ENCODE measurements at regions not wholly inside any gene's neighbourhood (a gene's known extent, or its start where the extent isn't known, plus 50 kb on each side); places are given as distances from the start of the nearest gene placed in this dataset.

GRCh38 chr22:34696557-34696956 lies 369.4 kb upstream of the ISX start:
- no peak overlapping the region for H3K4me3 ChIP-seq
- H3K27ac ChIP-seq, result no peak overlapping the region
- in situ Hi-C loops (cut with MboI; ENCODE audit: low pct_unique_long_range_greater_than_20kb in 2 of 9, low sequenced_read_pairs in 9 of 9, unreplicated experiment in 9 of 9), result no loop called here
- 0 to 63% (median 20%) methylated on average over 1 to 2 of the region's 2 CpGs; no CpG with 5 or more reads in 3 of the 10 experiments for WGBS, 10 experiments
- peaks cover 0 to 12% of the 10 kb centered on the region in 2 donors for H3K4me1 ChIP-seq (replicated peaks in 1 of 2)
- ATAC-seq (replicated peaks in 6 of 8), result no peak

GRCh38 chr22:34702279-34702678 lies 363.7 kb upstream of the ISX start:
- no peak for ATAC-seq (replicated peaks in 6 of 8)

GRCh38 chr22:34709641-34710040 lies 356.3 kb upstream of the ISX start:
- in situ Hi-C loops (cut with MboI; ENCODE audit: low pct_unique_long_range_greater_than_20kb in 2 of 9, low sequenced_read_pairs in 9 of 9, unreplicated experiment in 9 of 9), result loop anchor here in 1 of 9 experiments (25.0 kb wide), 1 partner anchor 97 kb away; no protein-coding TSS in a partner anchor
- ATAC-seq (replicated peaks in 6 of 8), result no peak
- no peaks in the 10 kb centered on the region for H3K4me1 ChIP-seq (replicated peaks in 1 of 2)
- no peak overlapping the region for H3K27ac ChIP-seq
- no peak overlapping the region for H3K4me3 ChIP-seq
- 20 to 94% (median 80%) methylated on average over 1 to 2 of the region's 2 CpGs; no CpG with 5 or more reads in 5 of the 10 experiments for WGBS, 10 experiments

More at GRCh38 chr22:34702279-34702678, 363.7 kb upstream of the ISX start:
- H3K4me3 ChIP-seq, result no peak overlapping the region
- no peak overlapping the region for H3K27ac ChIP-seq
- in situ Hi-C loops (cut with MboI; ENCODE audit: low pct_unique_long_range_greater_than_20kb in 2 of 9, low sequenced_read_pairs in 9 of 9, unreplicated experiment in 9 of 9), result loop anchor here in 1 of 9 experiments (25.0 kb wide), 1 partner anchor 90 kb away; no protein-coding TSS in a partner anchor
- WGBS, 10 experiments, result 0 to 100% (median 87%) methylated on average over 1 to 2 of the region's 2 CpGs; no CpG with 5 or more reads in 3 of the 10 experiments
- H3K4me1 ChIP-seq (replicated peaks in 1 of 2), result peaks cover 0 to 12% of the 10 kb centered on the region in 2 donors

- WGBS, 10 experiments, result 0 to 80% (median 60%) methylated on average over 1 to 2 of the region's 2 CpGs; no CpG with 5 or more reads in 5 of the 10 experiments
- Histone ChIP-seq H3K27ac (no peak overlapping the region), H3K4me3 (no peak overlapping the region), H3K4me1 (replicated peaks in 1 of 2) (no peaks in the 10 kb centered on the region)
- no peak for ATAC-seq (replicated peaks in 6 of 8)
- in situ Hi-C loops (cut with MboI; ENCODE audit: low pct_unique_long_range_greater_than_20kb in 2 of 9, low sequenced_read_pairs in 9 of 9, unreplicated experiment in 9 of 9), result loop anchor here in 1 of 9 experiments (25.0 kb wide), 1 partner anchor 111 kb away; no protein-coding TSS in a partner anchor
Observed at GRCh38 chr22:34722901-34723300, 343.1 kb upstream of the ISX start.

- in situ Hi-C loops (cut with MboI; ENCODE audit: low pct_unique_long_range_greater_than_20kb in 2 of 9, low sequenced_read_pairs in 9 of 9, unreplicated experiment in 9 of 9), result no loop called here
Observed at GRCh38 chr22:34736081-34736480, 329.9 kb upstream of the ISX start.

GRCh38 chr22:34738661-34739400 lies 327.1 kb upstream of the ISX start:
- no peak for ATAC-seq (replicated peaks in 6 of 8)
- no peak overlapping the region for H3K4me3 ChIP-seq
- WGBS, 10 experiments, result 0 to 100% (median 70%) methylated on average over 1 to 2 of the region's 3 CpGs; no CpG with 5 or more reads in 3 of the 10 experiments
- H3K27ac ChIP-seq, result no peak overlapping the region
- H3K4me1 ChIP-seq (replicated peaks in 1 of 2), result peaks cover 0 to 6% of the 10 kb centered on the region in 2 donors
- in situ Hi-C loops (cut with MboI; ENCODE audit: low pct_unique_long_range_greater_than_20kb in 2 of 9, low sequenced_read_pairs in 9 of 9, unreplicated experiment in 9 of 9), result no loop called here

More at GRCh38 chr22:34736081-34736480, 329.9 kb upstream of the ISX start:
- no peak overlapping the region for H3K4me3 ChIP-seq
- no peak for ATAC-seq (replicated peaks in 6 of 8)
- 17 to 75% methylated on average over 1 of the region's 1 CpG; no CpG with 5 or more reads in 8 of the 10 experiments for whole genome bisulfite sequencing, 10 experiments
- H3K27ac ChIP-seq, result no peak overlapping the region
- no peaks in the 10 kb centered on the region for H3K4me1 ChIP-seq (replicated peaks in 1 of 2)

GRCh38 chr22:34743110-34743751 lies 322.7 kb upstream of the ISX start:
- Histone ChIP-seq H3K4me1 (replicated peaks in 1 of 2) (peaks cover 0 to 6% of the 10 kb centered on the region in 2 donors), H3K27ac (no peak overlapping the region), H3K4me3 (no peak overlapping the region)
- 20 to 70% (median 41%) methylated on average over 1 to 6 of the region's 6 CpGs for WGBS, 10 experiments
- peak in 6 of 8 experiments; percentile 41 to 91 (median 62) for ATAC-seq (replicated peaks in 6 of 8)
- in situ Hi-C loops (cut with MboI; ENCODE audit: low pct_unique_long_range_greater_than_20kb in 2 of 9, low sequenced_read_pairs in 9 of 9, unreplicated experiment in 9 of 9), result no loop called here

- no peak for ATAC-seq (replicated peaks in 6 of 8)
- Histone ChIP-seq H3K27ac (no peak overlapping the region), H3K4me1 (replicated peaks in 1 of 2) (peaks cover 0 to 4% of the 10 kb centered on the region in 2 donors), H3K4me3 (no peak overlapping the region)
- 0 to 97% (median 80%) methylated on average over 1 to 7 of the region's 8 CpGs; no CpG with 5 or more reads in 1 of the 10 experiments for WGBS, 10 experiments
- in situ Hi-C loops (cut with MboI; ENCODE audit: low pct_unique_long_range_greater_than_20kb in 2 of 9, low sequenced_read_pairs in 9 of 9, unreplicated experiment in 9 of 9), result no loop called here
Observed at GRCh38 chr22:34760276-34761008, 305.5 kb upstream of the ISX start.

- Histone ChIP-seq H3K4me1 (replicated peaks in 1 of 2) (peaks cover 0 to 4% of the 10 kb centered on the region in 2 donors), H3K27ac (no peak overlapping the region), H3K4me3 (no peak overlapping the region)
- in situ Hi-C loops (cut with MboI; ENCODE audit: low pct_unique_long_range_greater_than_20kb in 2 of 9, low sequenced_read_pairs in 9 of 9, unreplicated experiment in 9 of 9), result no loop called here
- ATAC-seq (replicated peaks in 6 of 8), result peak in 2 of 8 experiments; percentile 29 to 51
- WGBS, 10 experiments, result 0 to 69% (median 33%) methylated on average over 1 to 5 of the region's 6 CpGs; no CpG with 5 or more reads in 6 of the 10 experiments
Observed at GRCh38 chr22:34761111-34761510, 304.8 kb upstream of the ISX start.

GRCh38 chr22:34763496-34763895 lies 302.5 kb upstream of the ISX start:
- peaks cover 0 to 4% of the 10 kb centered on the region in 2 donors for H3K4me1 ChIP-seq (replicated peaks in 1 of 2)
- in situ Hi-C loops (cut with MboI; ENCODE audit: low pct_unique_long_range_greater_than_20kb in 2 of 9, low sequenced_read_pairs in 9 of 9, unreplicated experiment in 9 of 9), result no loop called here
- ATAC-seq (replicated peaks in 6 of 8), result no peak
- no peak overlapping the region for H3K27ac ChIP-seq
- no peak overlapping the region for H3K4me3 ChIP-seq
- WGBS, 10 experiments, result 8 to 100% (median 13%) methylated on average over 1 of the region's 1 CpG; no CpG with 5 or more reads in 5 of the 10 experiments

GRCh38 chr22:34765115-34765514 lies 300.8 kb upstream of the ISX start:
- 0 to 90% (median 82%) methylated on average over 1 to 2 of the region's 2 CpGs; no CpG with 5 or more reads in 4 of the 10 experiments for WGBS, 10 experiments
- ATAC-seq (replicated peaks in 6 of 8), result no peak
- Histone ChIP-seq H3K27ac (no peak overlapping the region), H3K4me3 (no peak overlapping the region), H3K4me1 (replicated peaks in 1 of 2) (no peaks in the 10 kb centered on the region)
- in situ Hi-C loops (cut with MboI; ENCODE audit: low pct_unique_long_range_greater_than_20kb in 2 of 9, low sequenced_read_pairs in 9 of 9, unreplicated experiment in 9 of 9), result no loop called here

- WGBS, 10 experiments, result 0 to 60% (median 0%) methylated on average over 1 to 3 of the region's 3 CpGs; no CpG with 5 or more reads in 3 of the 10 experiments
- no peak overlapping the region for H3K27ac ChIP-seq
- no peaks in the 10 kb centered on the region for H3K4me1 ChIP-seq (replicated peaks in 1 of 2)
- in situ Hi-C loops (cut with MboI; ENCODE audit: low pct_unique_long_range_greater_than_20kb in 2 of 9, low sequenced_read_pairs in 9 of 9, unreplicated experiment in 9 of 9), result no loop called here
- ATAC-seq (replicated peaks in 6 of 8), result no peak
- no peak overlapping the region for H3K4me3 ChIP-seq
Observed at GRCh38 chr22:34769361-34769760, 296.6 kb upstream of the ISX start.

- Histone ChIP-seq H3K4me3 (no peak overlapping the region), H3K27ac (no peak overlapping the region), H3K4me1 (replicated peaks in 1 of 2) (no peaks in the 10 kb centered on the region)
- WGBS, 10 experiments, result 7 to 90% (median 56%) methylated on average over 1 to 3 of the region's 3 CpGs
- ATAC-seq (replicated peaks in 6 of 8), result no peak
- in situ Hi-C loops (cut with MboI; ENCODE audit: low pct_unique_long_range_greater_than_20kb in 2 of 9, low sequenced_read_pairs in 9 of 9, unreplicated experiment in 9 of 9), result no loop called here
Observed at GRCh38 chr22:34776817-34777216, 289.1 kb upstream of the ISX start.
